B cell (primary cell): ENCODE measurements at regions not wholly inside any gene's neighbourhood (a gene's known extent, or its start where the extent isn't known, plus 50 kb on each side); places are given as distances from the start of the nearest gene placed in this dataset.
"Not testable (repeated sequence)": the region's sequence is repeated elsewhere in the genome, so short reads cannot be mapped to it uniquely, and the experiment has no call there.

ENCODE experiments used
- ATAC-seq: fragments of 200-7000 bp; cut with Tn5 transposase; one replicate; pipeline ENCODE4 v1.10.0; 2021; ENCODE audit warnings: low read depth, mild to moderate bottlenecking, moderate number of reproducible peaks, moderate library complexity
- CTCF ChIA-PET: fragments of 350-600 bp; sonication (Branson Sonifier 250); formaldehyde crosslinking; loops from one replicate; lab custom pipeline; 2021; ENCODE audit warnings: antibody characterized with exemption, inconsistent platforms; lab: Charles Lee
- POLR2A ChIA-PET: fragments of 350-600 bp; sonication (Branson Sonifier 250); formaldehyde crosslinking; loops from one replicate; lab custom pipeline; 2021; ENCODE audit warnings: antibody characterized with exemption; lab: Charles Lee
- DNase-seq: peaks from one replicate; pipeline ENCODE4 v3.0.0; 2013
- H2AFZ ChIP-seq: 2 replicates; pipeline ENCODE4 v1.6.1; 2012; ENCODE audit warnings: mild to moderate bottlenecking, low read depth, low read length; ENCODE audit not compliant: insufficient read depth, poor library complexity, severe bottlenecking
- H3K27ac ChIP-seq, 2 donors: 1 replicate in 1 of 2; 2 replicates in 1 of 2; pipeline ENCODE4 v1.5.1; 2012 to 2013; ENCODE audit warnings: low read length in 2 of 2, mild to moderate bottlenecking in 2 of 2, moderate library complexity in 1 of 2
- H3K27me3 ChIP-seq, 4 experiments: fragments of 200-600 bp in 1 of 4; sonication (generic) in 1 of 4; replicated peaks in 1 of 4; 1 replicate in 2 of 4; 2 replicates in 2 of 4; pipeline versions ENCODE4 v1.6.1 to v1.7.0; 2013 to 2016; ENCODE audit warnings: low read length in 3 of 4, mild to moderate bottlenecking in 2 of 4, mixed read lengths in 1 of 4, moderate library complexity in 1 of 4; ENCODE audit not compliant: insufficient read depth in 4 of 4, control insufficient read depth in 3 of 4; ENCODE audit errors: control extremely low read depth in 1 of 4
- H3K36me3 ChIP-seq, 2 experiments: replicated peaks in 1 of 2; 1 replicate in 1 of 2; 2 replicates in 1 of 2; pipeline versions ENCODE4 v1.6.1 to v1.7.1; 2013; ENCODE audit warnings: low read length in 1 of 2; ENCODE audit not compliant: insufficient read depth in 2 of 2, control insufficient read depth in 1 of 2; ENCODE audit errors: control extremely low read depth in 1 of 2, extremely low read depth in 1 of 2
- H3K4me1 ChIP-seq, 2 donors: fragments of 200-600 bp in 1 of 2; sonication (generic) in 1 of 2; 1 replicate in 1 of 2; 2 replicates in 1 of 2; pipeline versions ENCODE4 v1.5.1 to v1.6.1; 2013 to 2017; ENCODE audit warnings: low read length in 2 of 2; ENCODE audit not compliant: control insufficient read depth in 2 of 2, insufficient read depth in 2 of 2
- H3K4me2 ChIP-seq: replicated peaks from 2 replicates; pipeline ENCODE3; 2012; ENCODE audit warnings: mild to moderate bottlenecking, low read depth, low read length; ENCODE audit not compliant: poor library complexity, severe bottlenecking
- H3K4me3 ChIP-seq, 5 experiments: fragments of 200-600 bp in 1 of 5; sonication (generic) in 1 of 5; 1 replicate in 3 of 5; 2 replicates in 2 of 5; pipeline versions ENCODE4 v1.5.1 to v1.7.0; 2011 to 2016; ENCODE audit warnings: low read length in 4 of 5, mild to moderate bottlenecking in 4 of 5, low read depth in 2 of 5, control low read depth in 1 of 5, moderate library complexity in 1 of 5; ENCODE audit not compliant: insufficient read depth in 1 of 5; ENCODE audit errors: control extremely low read depth in 1 of 5, extremely low read depth in 1 of 5
- H3K79me2 ChIP-seq: fragments of 200-600 bp; sonication (generic); one replicate; pipeline ENCODE4 v1.6.0; 2016; ENCODE audit warnings: low read length; ENCODE audit not compliant: control insufficient read depth, insufficient read depth
- H3K9ac ChIP-seq: fragments of 200-600 bp; sonication (generic); 2 replicates; pipeline ENCODE4 v1.6.1; 2017; ENCODE audit warnings: mild to moderate bottlenecking, low read length, moderate library complexity
- H3K9me3 ChIP-seq, 3 donors: one replicate each; pipeline versions ENCODE4 v1.6.1 to v1.7.1; 2013; ENCODE audit warnings: low read length in 2 of 3; ENCODE audit not compliant: control insufficient read depth in 2 of 3, insufficient read depth in 1 of 3; ENCODE audit errors: control extremely low read depth in 1 of 3
- H4K20me1 ChIP-seq: 2 replicates; pipeline ENCODE4 v1.6.0; 2012; ENCODE audit warnings: mild to moderate bottlenecking, low read length; ENCODE audit not compliant: insufficient read depth, control insufficient read depth, poor library complexity, severe bottlenecking
- H3K27ac Mint-ChIP-seq: one replicate; pipeline ENCODE4 v1.8.0; 2021; ENCODE audit warnings: mixed read lengths
- H3K27me3 Mint-ChIP-seq: one replicate; pipeline ENCODE4 v1.8.0; 2021; ENCODE audit warnings: mixed read lengths
- H3K4me1 Mint-ChIP-seq: one replicate; pipeline ENCODE4 v1.8.0; 2021; ENCODE audit warnings: mixed read lengths
- H3K4me3 Mint-ChIP-seq: one replicate; pipeline ENCODE4 v1.8.0; 2021; ENCODE audit warnings: mixed read lengths
- H3K9me3 Mint-ChIP-seq: one replicate; pipeline ENCODE4 v1.8.0; 2022; ENCODE audit warnings: mixed read lengths; ENCODE audit not compliant: insufficient read depth
- EZH2 ChIP-seq: IDR thresholded peaks from 2 replicates; pipeline ENCODE4 v1.6.1; 2012; ENCODE audit warnings: borderline replicate concordance, low read depth, mild to moderate bottlenecking, moderate library complexity, low read length; ENCODE audit not compliant: insufficient read depth, poor library complexity, severe bottlenecking
- WGBS: methylation state at CpG from one replicate; pipeline ENCODE4 v1.1.5; 2013; ENCODE audit warnings: missing lambda C conversion rate; ENCODE audit not compliant: insufficient coverage; 5-methylcytosine and 5-hydroxymethylcytosine counted together
- intact Hi-C: fragments of 100-400 bp; cut with micrococcal nuclease; formaldehyde crosslinking; loops from one replicate; pipeline ENCODE4 v1.10.0; 2022
- TF ChIP-seq, protein P1 (sequence below): fragments of 200-600 bp; IDR thresholded peaks from one replicate; pipeline ENCODE4 v1.8.0; 2022; ENCODE audit warnings: antibody characterized with exemption, mild to moderate bottlenecking

DNA sequence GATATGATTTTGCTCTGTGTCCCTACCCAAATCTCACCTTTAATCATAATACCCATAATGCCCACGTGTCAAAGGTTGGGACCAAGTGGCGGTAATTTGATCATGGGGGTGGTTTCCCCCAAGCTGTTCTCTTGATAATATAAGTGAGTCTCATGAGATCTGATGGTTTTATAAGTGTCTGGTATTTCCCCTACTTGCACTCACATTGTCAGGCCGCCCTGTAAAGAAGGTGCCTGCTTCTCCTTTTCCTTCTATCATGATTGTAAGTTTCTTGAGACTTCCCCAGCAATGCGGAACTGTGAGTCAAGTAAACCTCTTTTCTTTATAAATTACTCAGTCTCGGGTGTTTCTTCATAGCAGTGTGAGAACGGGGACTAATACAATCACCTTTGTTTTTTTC, 279.8 kb downstream of the ARPP21 start:
- 80% methylated on average over 1 of the region's 6 CpGs for WGBS
- no peak for ATAC-seq
- Histone ChIP-seq H3K36me3 (no peaks in the 10 kb centered on the region), H3K9me3 (peaks cover 0 to 12% (median 7%) of the 10 kb centered on the region in 3 donors), H3K4me3 (no peak overlapping the region), H3K4me2 (no peak overlapping the region), H2AFZ (no peak overlapping the region), H3K27me3 (no peaks in the 10 kb centered on the region), H4K20me1 (no peaks in the 10 kb centered on the region), H3K27ac (no peak overlapping the region), H3K79me2 (no peaks in the 10 kb centered on the region), H3K9ac (no peak overlapping the region), H3K4me1 (no peaks in the 10 kb centered on the region)
- H3K27ac Mint-ChIP-seq = no peak overlapping the region
- no peak overlapping the region for H3K4me3 Mint-ChIP-seq
- peaks cover 6% of the 10 kb centered on the region for H3K9me3 Mint-ChIP-seq
- H3K4me1 Mint-ChIP-seq = no peaks in the 10 kb centered on the region
- intact Hi-C loops = no loop called here
- TF ChIP-seq EZH2 = no peak
- CTCF ChIA-PET = no interaction called here
- H3K27me3 Mint-ChIP-seq = peaks cover 9% of the 10 kb centered on the region
- DNase-seq = no peak
- POLR2A ChIA-PET = no interaction called here

DNA sequence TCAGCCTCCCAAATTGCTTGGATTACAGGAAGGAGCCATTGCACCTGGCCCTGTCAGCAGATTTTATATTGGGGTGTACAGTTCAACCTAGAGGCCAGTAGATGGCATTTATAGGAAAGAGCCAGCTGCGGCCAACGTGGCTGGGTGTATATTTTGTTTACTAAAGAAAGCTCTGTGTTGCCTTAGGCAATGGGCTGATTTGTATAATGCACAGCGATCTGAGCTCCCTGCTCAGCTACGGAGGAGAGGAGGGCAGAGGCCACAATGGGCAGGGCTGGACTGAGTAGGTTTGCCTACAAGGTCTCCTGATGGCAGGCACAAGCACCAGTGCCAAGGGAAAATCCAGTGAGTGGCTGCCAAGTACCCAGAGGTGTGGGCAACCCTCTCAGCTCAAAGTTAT, 282.4 kb downstream of the ARPP21 start:
- no peaks in the 10 kb centered on the region for H4K20me1 ChIP-seq
- H3K4me1 ChIP-seq = no peaks in the 10 kb centered on the region
- no peak overlapping the region for H3K4me2 ChIP-seq
- TF ChIP-seq, protein P1, sequence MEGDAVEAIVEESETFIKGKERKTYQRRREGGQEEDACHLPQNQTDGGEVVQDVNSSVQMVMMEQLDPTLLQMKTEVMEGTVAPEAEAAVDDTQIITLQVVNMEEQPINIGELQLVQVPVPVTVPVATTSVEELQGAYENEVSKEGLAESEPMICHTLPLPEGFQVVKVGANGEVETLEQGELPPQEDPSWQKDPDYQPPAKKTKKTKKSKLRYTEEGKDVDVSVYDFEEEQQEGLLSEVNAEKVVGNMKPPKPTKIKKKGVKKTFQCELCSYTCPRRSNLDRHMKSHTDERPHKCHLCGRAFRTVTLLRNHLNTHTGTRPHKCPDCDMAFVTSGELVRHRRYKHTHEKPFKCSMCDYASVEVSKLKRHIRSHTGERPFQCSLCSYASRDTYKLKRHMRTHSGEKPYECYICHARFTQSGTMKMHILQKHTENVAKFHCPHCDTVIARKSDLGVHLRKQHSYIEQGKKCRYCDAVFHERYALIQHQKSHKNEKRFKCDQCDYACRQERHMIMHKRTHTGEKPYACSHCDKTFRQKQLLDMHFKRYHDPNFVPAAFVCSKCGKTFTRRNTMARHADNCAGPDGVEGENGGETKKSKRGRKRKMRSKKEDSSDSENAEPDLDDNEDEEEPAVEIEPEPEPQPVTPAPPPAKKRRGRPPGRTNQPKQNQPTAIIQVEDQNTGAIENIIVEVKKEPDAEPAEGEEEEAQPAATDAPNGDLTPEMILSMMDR = no peak
- TF ChIP-seq EZH2 = no peak
- peaks cover 6% of the 10 kb centered on the region for H3K9me3 Mint-ChIP-seq
- H3K9ac ChIP-seq = no peak overlapping the region
- WGBS = 91% methylated on average over 4 of the region's 4 CpGs
- ChIA-PET CTCF (interaction anchor here (1.5 kb wide), 1 partner anchor 13 kb away, joined by 5 read pairs; no protein-coding TSS in a partner anchor), POLR2A (no interaction called here)
- H3K27ac ChIP-seq = no peak overlapping the region
- no peaks in the 10 kb centered on the region for H3K36me3 ChIP-seq
- H3K9me3 ChIP-seq = peaks cover 0 to 12% (median 7%) of the 10 kb centered on the region in 3 donors
- intact Hi-C loops = no loop called here
- ATAC-seq (no peak), DNase-seq (no peak)
- peaks cover 10% of the 10 kb centered on the region for H3K27me3 Mint-ChIP-seq
- H2AFZ ChIP-seq = no peak overlapping the region
- H3K4me1 Mint-ChIP-seq = no peaks in the 10 kb centered on the region
- no peak overlapping the region for H3K4me3 Mint-ChIP-seq
- H3K27me3 ChIP-seq = no peaks in the 10 kb centered on the region
- no peak overlapping the region for H3K4me3 ChIP-seq
- no peaks in the 10 kb centered on the region for H3K79me2 ChIP-seq
- H3K27ac Mint-ChIP-seq = no peak overlapping the region

DNA sequence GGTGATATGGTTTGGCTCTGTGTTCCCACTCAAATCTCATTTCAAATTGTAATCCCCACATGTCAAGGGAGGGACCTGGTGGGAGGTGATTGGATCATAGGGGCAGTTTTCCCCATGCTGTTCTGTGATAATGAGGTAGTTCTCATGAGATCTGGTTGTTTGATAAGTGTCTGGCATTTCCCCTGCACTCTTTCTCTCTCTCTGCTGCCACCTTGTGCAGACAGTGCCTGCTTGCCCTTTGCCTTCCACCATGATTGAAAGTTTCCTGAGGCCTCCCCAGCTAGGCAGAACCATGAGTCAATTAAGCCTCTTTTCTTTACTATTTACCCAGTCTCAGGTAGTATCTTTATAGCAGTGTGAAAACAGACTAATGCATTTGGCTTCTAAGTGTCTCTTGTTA, 284.7 kb downstream of the ARPP21 start:
- ATAC-seq, H3K27me3 ChIP-seq, POLR2A ChIA-PET, H3K27ac Mint-ChIP-seq, H3K79me2 ChIP-seq, H3K4me3 Mint-ChIP-seq, DNase-seq, H4K20me1 ChIP-seq, H3K4me2 ChIP-seq, H3K27me3 Mint-ChIP-seq, H3K36me3 ChIP-seq, H3K9ac ChIP-seq, intact Hi-C loops, H3K4me1 ChIP-seq, H3K4me3 ChIP-seq, H2AFZ ChIP-seq, H3K4me1 Mint-ChIP-seq, H3K9me3 Mint-ChIP-seq, H3K27ac ChIP-seq: not testable (repeated sequence)
- CTCF ChIA-PET = interaction anchor here (1.0 kb wide), 1 partner anchor 15 kb away, joined by 4 read pairs; no protein-coding TSS in a partner anchor
- H3K9me3 ChIP-seq = peaks cover 0 to 12% (median 7%) of the 10 kb centered on the region in 3 donors
